ENCODE measurements at regions not wholly inside any gene's neighbourhood (a gene's known extent, or its start where the extent isn't known, plus 50 kb on each side); places are given as distances from the start of the nearest gene placed in this dataset.

GRCh38 chr6:169038691-169039090 lies 215.0 kb downstream of the THBS2 start:
- no peaks in the 10 kb centered on the region for H3K79me2 ChIP-seq (ENCODE audit: low read depth)
- Mint-ChIP-seq H3K36me3 (no peaks in the 10 kb centered on the region), H3K4me3 (no peak overlapping the region), H3K9me3 (peaks cover 18% of the 10 kb centered on the region), H3K4me1 (no peaks in the 10 kb centered on the region), H3K27me3 (ENCODE audit: insufficient read depth, low read depth) (peaks cover 3% of the 10 kb centered on the region), H3K27ac (no peak overlapping the region)
- H3K4me2 ChIP-seq = no peak overlapping the region
- no peak for DNase-seq (ENCODE audit: low spot score)
- H4K20me1 ChIP-seq (ENCODE audit: low read depth) = no peaks in the 10 kb centered on the region
- no peak overlapping the region for H3K4me3 ChIP-seq
- H3F3A ChIP-seq (ENCODE audit: low read depth) = no peaks in the 10 kb centered on the region
- no peak overlapping the region for H3K27ac ChIP-seq
- H3K36me3 ChIP-seq = no peaks in the 10 kb centered on the region
- H3K27me3 ChIP-seq = no peaks in the 10 kb centered on the region
- H2AFZ ChIP-seq (replicated peaks) = no peak overlapping the region
- H3K9ac ChIP-seq = no peak overlapping the region
- peaks cover 10% of the 10 kb centered on the region for H3K9me3 ChIP-seq (ENCODE audit: low read depth)
- no peaks in the 10 kb centered on the region for H3K4me1 ChIP-seq
- TF ChIP-seq EZH2phosphoT487 (IDR thresholded peaks at IDR 0.05) = no peak
- TF ChIP-seq EZH2 (IDR thresholded peaks at IDR 0.05) = no peak

- H3K4me2 ChIP-seq = no peak overlapping the region
- no peaks in the 10 kb centered on the region for H3F3A ChIP-seq (ENCODE audit: low read depth)
- no peak overlapping the region for H3K4me3 ChIP-seq
- H3K27me3 ChIP-seq = no peaks in the 10 kb centered on the region
- H3K36me3 ChIP-seq = no peaks in the 10 kb centered on the region
- Mint-ChIP-seq H3K27me3 (ENCODE audit: insufficient read depth, low read depth) (peaks cover 3% of the 10 kb centered on the region), H3K27ac (no peak overlapping the region), H3K36me3 (no peaks in the 10 kb centered on the region), H3K4me3 (no peak overlapping the region), H3K9me3 (peaks cover 22% of the 10 kb centered on the region), H3K4me1 (peaks cover 3% of the 10 kb centered on the region)
- H3K4me1 ChIP-seq = no peaks in the 10 kb centered on the region
- H3K79me2 ChIP-seq (ENCODE audit: low read depth) = no peaks in the 10 kb centered on the region
- DNase-seq (ENCODE audit: low spot score) = no peak
- peak overlapping the region; percentile 8 for H2AFZ ChIP-seq (replicated peaks)
- no peak overlapping the region for H3K27ac ChIP-seq
- no peak for TF ChIP-seq EZH2phosphoT487 (IDR thresholded peaks at IDR 0.05)
- no peak for TF ChIP-seq EZH2 (IDR thresholded peaks at IDR 0.05)
- TF ChIP-seq CTCF (IDR thresholded peaks at IDR 0.05) = no peak
- H3K9me3 ChIP-seq (ENCODE audit: low read depth) = peaks cover 10% of the 10 kb centered on the region
- H4K20me1 ChIP-seq (ENCODE audit: low read depth) = no peaks in the 10 kb centered on the region
- H3K9ac ChIP-seq = no peak overlapping the region
Measured at GRCh38 chr6:169035385-169036240, 218.0 kb downstream of the THBS2 start.

GRCh38 chr6:169034516-169035167 lies 219.0 kb downstream of the THBS2 start:
- Histone ChIP-seq H3K9me3 (ENCODE audit: low read depth) (peaks cover 10% of the 10 kb centered on the region), H4K20me1 (ENCODE audit: low read depth) (no peaks in the 10 kb centered on the region), H3F3A (ENCODE audit: low read depth) (no peaks in the 10 kb centered on the region), H3K4me1 (no peaks in the 10 kb centered on the region), H2AFZ (replicated peaks) (no peak overlapping the region), H3K4me2 (no peak overlapping the region), H3K27ac (no peak overlapping the region), H3K79me2 (ENCODE audit: low read depth) (no peaks in the 10 kb centered on the region), H3K27me3 (no peaks in the 10 kb centered on the region), H3K4me3 (no peak overlapping the region), H3K36me3 (no peaks in the 10 kb centered on the region), H3K9ac (no peak overlapping the region)
- Mint-ChIP-seq H3K9me3 (peaks cover 22% of the 10 kb centered on the region), H3K4me3 (no peak overlapping the region), H3K36me3 (no peaks in the 10 kb centered on the region), H3K4me1 (peaks cover 3% of the 10 kb centered on the region), H3K27ac (no peak overlapping the region), H3K27me3 (ENCODE audit: insufficient read depth, low read depth) (peaks cover 5% of the 10 kb centered on the region)
- no peak for DNase-seq (ENCODE audit: low spot score)
- TF ChIP-seq EZH2 (IDR thresholded peaks at IDR 0.05) = no peak
- no peak for TF ChIP-seq CTCF (IDR thresholded peaks at IDR 0.05)
- no peak for TF ChIP-seq EZH2phosphoT487 (IDR thresholded peaks at IDR 0.05)

- Mint-ChIP-seq H3K4me3 (no peak overlapping the region), H3K4me1 (peaks cover 7% of the 10 kb centered on the region), H3K9me3 (peaks cover 7% of the 10 kb centered on the region), H3K27ac (no peak overlapping the region), H3K27me3 (ENCODE audit: insufficient read depth, low read depth) (peaks cover 5% of the 10 kb centered on the region), H3K36me3 (no peaks in the 10 kb centered on the region)
- no peaks in the 10 kb centered on the region for H3K9me3 ChIP-seq (ENCODE audit: low read depth)
- no peaks in the 10 kb centered on the region for H3K36me3 ChIP-seq
- no peaks in the 10 kb centered on the region for H4K20me1 ChIP-seq (ENCODE audit: low read depth)
- H3K27ac ChIP-seq = no peak overlapping the region
- TF ChIP-seq EZH2 (IDR thresholded peaks at IDR 0.05) (no peak), EZH2phosphoT487 (IDR thresholded peaks at IDR 0.05) (no peak), CTCF (IDR thresholded peaks at IDR 0.05) (no peak)
- H3K4me1 ChIP-seq = no peaks in the 10 kb centered on the region
- H3F3A ChIP-seq (ENCODE audit: low read depth) = peaks cover 6% of the 10 kb centered on the region
- no peak for DNase-seq (ENCODE audit: low spot score)
- no peaks in the 10 kb centered on the region for H3K79me2 ChIP-seq (ENCODE audit: low read depth)
- no peak overlapping the region for H3K4me2 ChIP-seq
- H3K9ac ChIP-seq = no peak overlapping the region
- H3K4me3 ChIP-seq = no peak overlapping the region
- no peak overlapping the region for H2AFZ ChIP-seq (replicated peaks)
- no peaks in the 10 kb centered on the region for H3K27me3 ChIP-seq
Measured at GRCh38 chr6:169029861-169030260, 223.8 kb downstream of the THBS2 start.
